GM12875 (cell line): ENCODE measurements at regions not wholly inside any gene's neighbourhood (a gene's known extent, or its start where the extent isn't known, plus 50 kb on each side); places are given as distances from the start of the nearest gene placed in this dataset.

ENCODE experiments used
- H3K4me3 ChIP-seq: one replicate; pipeline ENCODE4 v1.5.1; 2011; ENCODE audit warnings: low read depth, low read length, control low read depth
- TF ChIP-seq, protein P1 (sequence below): IDR thresholded peaks from 2 replicates; pipeline ENCODE4 v1.5.1; 2011; ENCODE audit warnings: low read depth, mild to moderate bottlenecking, control low read depth, inconsistent platforms, low read length, moderate library complexity, borderline replicate concordance; ENCODE audit not compliant: insufficient read depth

DNA sequence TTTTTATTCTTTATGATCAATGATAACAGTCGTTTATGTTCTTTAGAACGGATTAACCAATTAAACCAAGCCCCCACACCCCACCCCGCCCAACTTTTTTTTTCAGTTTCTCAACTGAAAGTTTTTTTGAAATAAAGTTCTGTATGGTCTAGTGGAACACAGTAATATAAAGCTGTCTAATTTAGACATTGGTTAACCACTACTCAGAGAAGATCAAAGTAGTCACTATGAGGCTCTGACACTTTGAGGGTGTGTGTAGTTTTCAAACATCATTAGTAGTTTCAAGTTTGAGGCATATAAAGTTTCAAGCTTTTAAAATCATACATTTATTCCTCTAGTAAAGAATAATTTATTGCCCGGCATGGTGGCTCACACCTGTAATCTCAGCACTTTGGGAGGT is 413.2 kb downstream of the EFNB2 start:
- no peak overlapping the region for H3K4me3 ChIP-seq
- TF ChIP-seq, protein P1, sequence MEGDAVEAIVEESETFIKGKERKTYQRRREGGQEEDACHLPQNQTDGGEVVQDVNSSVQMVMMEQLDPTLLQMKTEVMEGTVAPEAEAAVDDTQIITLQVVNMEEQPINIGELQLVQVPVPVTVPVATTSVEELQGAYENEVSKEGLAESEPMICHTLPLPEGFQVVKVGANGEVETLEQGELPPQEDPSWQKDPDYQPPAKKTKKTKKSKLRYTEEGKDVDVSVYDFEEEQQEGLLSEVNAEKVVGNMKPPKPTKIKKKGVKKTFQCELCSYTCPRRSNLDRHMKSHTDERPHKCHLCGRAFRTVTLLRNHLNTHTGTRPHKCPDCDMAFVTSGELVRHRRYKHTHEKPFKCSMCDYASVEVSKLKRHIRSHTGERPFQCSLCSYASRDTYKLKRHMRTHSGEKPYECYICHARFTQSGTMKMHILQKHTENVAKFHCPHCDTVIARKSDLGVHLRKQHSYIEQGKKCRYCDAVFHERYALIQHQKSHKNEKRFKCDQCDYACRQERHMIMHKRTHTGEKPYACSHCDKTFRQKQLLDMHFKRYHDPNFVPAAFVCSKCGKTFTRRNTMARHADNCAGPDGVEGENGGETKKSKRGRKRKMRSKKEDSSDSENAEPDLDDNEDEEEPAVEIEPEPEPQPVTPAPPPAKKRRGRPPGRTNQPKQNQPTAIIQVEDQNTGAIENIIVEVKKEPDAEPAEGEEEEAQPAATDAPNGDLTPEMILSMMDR = no peak

- TF ChIP-seq, protein P1 = no peak
- H3K4me3 ChIP-seq = no peak overlapping the region
These were observed 414.2 kb downstream of the EFNB2 start for GRCh38 chr13:106121173-106121754.

GRCh38 chr13:106118996-106119395 is 416.5 kb downstream of the EFNB2 start:
- TF ChIP-seq, protein P1 = no peak
- no peak overlapping the region for H3K4me3 ChIP-seq

GRCh38 chr13:106118050-106118449 is 417.4 kb downstream of the EFNB2 start:
- TF ChIP-seq, protein P1 = no peak
- no peak overlapping the region for H3K4me3 ChIP-seq

DNA sequence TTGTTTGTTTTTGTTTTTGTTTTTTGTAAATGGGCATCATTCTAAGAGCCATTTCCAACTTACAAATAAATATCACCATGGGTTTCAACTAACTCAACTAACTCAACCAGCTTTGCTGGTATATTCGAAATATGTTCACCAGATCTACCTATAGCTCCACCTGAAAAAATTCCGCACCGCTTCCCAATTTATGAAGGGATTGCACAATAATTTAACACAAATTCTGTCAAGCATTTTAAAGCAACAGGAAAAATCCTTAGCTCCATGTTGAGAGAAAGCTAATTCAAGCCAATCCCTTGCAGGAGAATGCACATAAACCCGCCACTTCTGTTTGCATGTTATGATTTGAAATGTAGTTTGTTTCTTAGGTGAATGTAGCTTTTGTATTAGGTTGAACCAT is 417.8 kb downstream of the EFNB2 start:
- H3K4me3 ChIP-seq = no peak overlapping the region
- TF ChIP-seq, protein P1 = no peak

GRCh38 chr13:106117035-106117434 is 418.4 kb downstream of the EFNB2 start:
- TF ChIP-seq, protein P1 = no peak
- no peak overlapping the region for H3K4me3 ChIP-seq

DNA sequence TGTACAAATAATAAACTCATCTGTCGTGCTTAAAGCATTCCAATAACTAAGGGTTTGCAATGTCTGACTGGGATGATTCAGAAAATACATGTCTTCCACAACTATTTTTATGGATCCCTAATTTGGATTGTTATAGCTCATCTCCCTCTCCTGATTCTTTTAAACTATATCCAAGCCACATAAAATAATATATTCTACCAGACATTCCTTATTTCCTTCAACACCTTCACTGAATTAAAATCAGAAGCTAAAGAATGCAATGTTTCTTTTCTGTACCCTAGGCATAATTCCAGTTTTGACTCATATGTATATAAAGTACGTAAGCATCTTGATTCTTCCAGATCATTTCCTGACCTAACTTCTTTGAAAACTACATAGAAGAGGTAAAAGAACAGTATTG is 420.4 kb downstream of the EFNB2 start:
- H3K4me3 ChIP-seq = no peak overlapping the region
- TF ChIP-seq, protein P1 = no peak
